ENCODE measurements at regions not wholly inside any gene's neighbourhood (a gene's known extent, or its start where the extent isn't known, plus 50 kb on each side); places are given as distances from the start of the nearest gene placed in this dataset.

- TF ChIP-seq CTCF (IDR thresholded peaks at IDR 0.05), result no peak
- no peak for TF ChIP-seq POLR2A (IDR thresholded peaks at IDR 0.05)
Measured at GRCh38 chr16:63447121-63447520, 1410.9 kb upstream of the CDH8 start.

Data from thyroid gland (tissue), 4 donors.